Gastrocnemius medialis (tissue), 4 donors: ENCODE measurements at regions not wholly inside any gene's neighbourhood (a gene's known extent, or its start where the extent isn't known, plus 50 kb on each side); places are given as distances from the start of the nearest gene placed in this dataset.

Experiments
- CTCF ChIP-seq, 5 experiments: fragments of 450-650 bp in 3 of 5; fragments of 200-600 bp in 2 of 5; sonication (generic) in 2 of 5; IDR thresholded peaks in 4 of 5; conservative IDR thresholded peaks in 1 of 5; 1 replicate in 4 of 5; 2 replicates in 1 of 5; pipeline ENCODE4 v1.5.1; 2016 to 2019; ENCODE audit warnings: antibody characterized with exemption in 5 of 5, mild to moderate bottlenecking in 3 of 5, moderate library complexity in 3 of 5
- POLR2A ChIP-seq, 2 donors: fragments of 450-650 bp; IDR thresholded peaks; one replicate each; pipeline ENCODE4 v1.6.1; 2017; ENCODE audit warnings: antibody characterized with exemption in 2 of 2, mild to moderate bottlenecking in 2 of 2, moderate library complexity in 2 of 2

- no peak for TF ChIP-seq CTCF (IDR thresholded peaks at IDR 0.05 in 4 of 5, conservative IDR thresholded peaks at IDR 0.05 in 1 of 5)
- TF ChIP-seq POLR2A (IDR thresholded peaks at IDR 0.05) = no peak
Measured at GRCh38 chr9:31969552-31969951, 414.9 kb upstream of the ACO1 start.
